Liver (tissue), 8 donors: ENCODE measurements at regions not wholly inside any gene's neighbourhood (a gene's known extent, or its start where the extent isn't known, plus 50 kb on each side); places are given as distances from the start of the nearest gene placed in this dataset.

Source experiments
- DNase-seq: peaks from one replicate; pipeline ENCODE4 v3.0.0-alpha.2; 2017; ENCODE audit warnings: low spot score
- H3K27ac ChIP-seq, 2 donors: one replicate each; pipeline ENCODE4 v1.7.0; 2013; ENCODE audit warnings: inconsistent platforms in 2 of 2, low read length in 2 of 2, control low read depth in 1 of 2, low read depth in 1 of 2, mild to moderate bottlenecking in 1 of 2
- H3K27me3 ChIP-seq, 4 donors: one replicate each; pipeline versions ENCODE4 v1.6.1 to v1.7.0; 2013; ENCODE audit warnings: low read length in 3 of 4, inconsistent platforms in 1 of 4, mild to moderate bottlenecking in 1 of 4, moderate library complexity in 1 of 4; ENCODE audit not compliant: control insufficient read depth in 4 of 4, insufficient read depth in 4 of 4
- H3K36me3 ChIP-seq, 4 donors: one replicate each; pipeline versions ENCODE4 v1.6.1 to v1.7.0; 2013; ENCODE audit warnings: low read length in 3 of 4, mild to moderate bottlenecking in 3 of 4, low read depth in 1 of 4, moderate library complexity in 1 of 4; ENCODE audit not compliant: control insufficient read depth in 4 of 4, insufficient read depth in 3 of 4
- H3K4me1 ChIP-seq, 4 donors: one replicate each; pipeline versions ENCODE4 v1.6.1 to v1.7.0; 2013; ENCODE audit warnings: low read length in 3 of 4, mild to moderate bottlenecking in 3 of 4, moderate library complexity in 1 of 4; ENCODE audit not compliant: control insufficient read depth in 4 of 4, insufficient read depth in 4 of 4
- H3K4me3 ChIP-seq, 3 donors: one replicate each; pipeline versions ENCODE4 v1.6.1 to v1.7.0; 2013; ENCODE audit warnings: low read length in 3 of 3, control low read depth in 1 of 3, low read depth in 1 of 3, mild to moderate bottlenecking in 1 of 3
- H3K9ac ChIP-seq, 2 donors: one replicate each; pipeline ENCODE4 v1.7.0; 2013; ENCODE audit warnings: low read length in 2 of 2, mild to moderate bottlenecking in 2 of 2, moderate library complexity in 2 of 2, control low read depth in 1 of 2, low read depth in 1 of 2
- H3K9me3 ChIP-seq, 4 donors: one replicate each; pipeline versions ENCODE4 v1.6.1 to v1.7.0; 2013; ENCODE audit warnings: low read length in 3 of 4; ENCODE audit not compliant: control insufficient read depth in 4 of 4
- ATF3 ChIP-seq: IDR thresholded peaks from 2 replicates; pipeline ENCODE4 v1.6.1; 2016; ENCODE audit warnings: antibody characterized with exemption
- CTCF ChIP-seq: fragments of 150-350 bp; IDR thresholded peaks from 2 replicates; pipeline ENCODE4 v1.5.1; 2017; ENCODE audit warnings: improper control_type of control experiment, low read depth, low read length; ENCODE audit not compliant: missing input control
- EGR1 ChIP-seq, 2 donors: IDR thresholded peaks; 2 replicates each; pipeline ENCODE4 v1.6.1; 2016 to 2018; ENCODE audit warnings: antibody characterized with exemption in 2 of 2, low read depth in 2 of 2
- FOXA1 ChIP-seq: IDR thresholded peaks from 2 replicates; pipeline ENCODE4 v1.6.1; 2016; ENCODE audit warnings: antibody characterized with exemption
- FOXA2 ChIP-seq: IDR thresholded peaks from 2 replicates; pipeline ENCODE4 v1.6.1; 2016; ENCODE audit warnings: antibody characterized with exemption
- GABPA ChIP-seq, 2 donors: IDR thresholded peaks in 1 of 2; conservative IDR thresholded peaks in 1 of 2; 2 replicates each; pipeline ENCODE4 v1.6.1; 2016; ENCODE audit warnings: antibody characterized with exemption in 2 of 2, mild to moderate bottlenecking in 1 of 2, moderate library complexity in 1 of 2
- HNF4A ChIP-seq, 2 donors: conservative IDR thresholded peaks; 2 replicates each; pipeline ENCODE4 v1.6.1; 2016; ENCODE audit warnings: antibody characterized with exemption in 2 of 2, mild to moderate bottlenecking in 2 of 2
- HNF4G ChIP-seq: IDR thresholded peaks from 2 replicates; pipeline ENCODE4 v1.6.1; 2016; ENCODE audit warnings: antibody characterized with exemption
- JUND ChIP-seq, 2 donors: IDR thresholded peaks; 2 replicates each; pipeline ENCODE4 v1.6.1; 2016; ENCODE audit warnings: antibody characterized with exemption in 2 of 2
- MAX ChIP-seq: IDR thresholded peaks from 2 replicates; pipeline ENCODE4 v1.6.1; 2016; ENCODE audit warnings: antibody characterized with exemption
- NR2F2 ChIP-seq: IDR thresholded peaks from 2 replicates; pipeline ENCODE4 v1.6.1; 2016; ENCODE audit warnings: antibody characterized with exemption
- RAD21 ChIP-seq, 2 donors: IDR thresholded peaks; 2 replicates each; pipeline ENCODE4 v1.6.1; 2016; ENCODE audit warnings: antibody characterized with exemption in 2 of 2, mild to moderate bottlenecking in 2 of 2
- REST ChIP-seq: IDR thresholded peaks from 2 replicates; pipeline ENCODE4 v1.6.1; 2016; ENCODE audit warnings: antibody characterized with exemption, mild to moderate bottlenecking
- RXRA ChIP-seq, 2 donors: IDR thresholded peaks; 2 replicates each; pipeline ENCODE4 v1.6.1; 2017 to 2018; ENCODE audit warnings: antibody characterized with exemption in 2 of 2, mild to moderate bottlenecking in 1 of 2
- SP1 ChIP-seq: IDR thresholded peaks from 2 replicates; pipeline ENCODE4 v1.6.1; 2018; ENCODE audit warnings: antibody characterized with exemption, mild to moderate bottlenecking
- TAF1 ChIP-seq: conservative IDR thresholded peaks from 2 replicates; pipeline ENCODE4 v1.6.1; 2016; ENCODE audit warnings: antibody characterized with exemption, mild to moderate bottlenecking
- YY1 ChIP-seq: IDR thresholded peaks from 2 replicates; pipeline ENCODE4 v1.6.1; 2016; ENCODE audit warnings: antibody characterized with exemption, mild to moderate bottlenecking
- ZBTB33 ChIP-seq: IDR thresholded peaks from 2 replicates; pipeline ENCODE4 v1.6.1; 2016; ENCODE audit warnings: antibody characterized with exemption
- WGBS: extraction: QIAGEN DNeasy Blood & Tissue Kit; methylation state at CpG from one replicate; pipeline ENCODE4 v1.1.7; 2013; 5-methylcytosine and 5-hydroxymethylcytosine counted together
- donor health status: healthy.
- donor health status: healthy.
- donor health status: healthy.
- donor health status: healthy.
- donor health status: healthy.

- Histone ChIP-seq H3K4me3 (no peak overlapping the region), H3K27ac (no peak overlapping the region), H3K27me3 (peaks cover 0 to 3% (median 0%) of the 10 kb centered on the region in 4 donors), H3K9ac (no peak overlapping the region), H3K4me1 (no peaks in the 10 kb centered on the region), H3K9me3 (peaks cover 0 to 10% (median 4%) of the 10 kb centered on the region in 4 donors), H3K36me3 (no peaks in the 10 kb centered on the region)
- DNase-seq, result no peak
- WGBS, result 73% methylated on average over 5 of the region's 5 CpGs
- TF ChIP-seq RAD21 (IDR thresholded peaks at IDR 0.05) (no peak), TAF1 (no peak), ZBTB33 (no peak), JUND (IDR thresholded peaks at IDR 0.05) (no peak), HNF4A (conservative IDR thresholded peaks at IDR 0.05) (no peak), FOXA2 (no peak), YY1 (no peak), ATF3 (no peak), HNF4G (no peak), RXRA (IDR thresholded peaks at IDR 0.05) (no peak), EGR1 (IDR thresholded peaks at IDR 0.05; ENCODE audit: low read depth in 2 of 2) (no peak), MAX (no peak), CTCF (no peak), REST (no peak), GABPA (IDR thresholded peaks at IDR 0.05 in 1 of 2, conservative IDR thresholded peaks at IDR 0.05 in 1 of 2) (no peak), NR2F2 (no peak)
Observed at GRCh38 chr5:2507611-2508010, 243.9 kb downstream of the IRX2 start.

GRCh38 chr5:2506603-2507002, 244.9 kb downstream of the IRX2 start:
- WGBS, result 83% methylated on average over 7 of the region's 7 CpGs
- Histone ChIP-seq H3K27me3 (peaks cover 0 to 3% (median 0%) of the 10 kb centered on the region in 4 donors), H3K9ac (no peak overlapping the region), H3K36me3 (no peaks in the 10 kb centered on the region), H3K4me1 (no peaks in the 10 kb centered on the region), H3K4me3 (no peak overlapping the region), H3K9me3 (peaks cover 0 to 10% (median 4%) of the 10 kb centered on the region in 4 donors), H3K27ac (no peak overlapping the region)
- no peak for DNase-seq
- no peak for TF ChIP-seq RXRA (IDR thresholded peaks at IDR 0.05)
- no peak for TF ChIP-seq FOXA1
- TF ChIP-seq MAX, result no peak
- no peak for TF ChIP-seq CTCF
- no peak for TF ChIP-seq HNF4G
- no peak for TF ChIP-seq HNF4A (conservative IDR thresholded peaks at IDR 0.05)
- no peak for TF ChIP-seq SP1
- TF ChIP-seq ZBTB33, result no peak
- TF ChIP-seq JUND (IDR thresholded peaks at IDR 0.05), result no peak
- TF ChIP-seq NR2F2, result no peak
- TF ChIP-seq ATF3, result no peak
- no peak for TF ChIP-seq FOXA2
- no peak for TF ChIP-seq YY1
- TF ChIP-seq GABPA (IDR thresholded peaks at IDR 0.05 in 1 of 2, conservative IDR thresholded peaks at IDR 0.05 in 1 of 2), result no peak
- no peak for TF ChIP-seq TAF1
